ENCODE measurements at regions not wholly inside any gene's neighbourhood (a gene's known extent, or its start where the extent isn't known, plus 50 kb on each side); places are given as distances from the start of the nearest gene placed in this dataset.

DNA sequence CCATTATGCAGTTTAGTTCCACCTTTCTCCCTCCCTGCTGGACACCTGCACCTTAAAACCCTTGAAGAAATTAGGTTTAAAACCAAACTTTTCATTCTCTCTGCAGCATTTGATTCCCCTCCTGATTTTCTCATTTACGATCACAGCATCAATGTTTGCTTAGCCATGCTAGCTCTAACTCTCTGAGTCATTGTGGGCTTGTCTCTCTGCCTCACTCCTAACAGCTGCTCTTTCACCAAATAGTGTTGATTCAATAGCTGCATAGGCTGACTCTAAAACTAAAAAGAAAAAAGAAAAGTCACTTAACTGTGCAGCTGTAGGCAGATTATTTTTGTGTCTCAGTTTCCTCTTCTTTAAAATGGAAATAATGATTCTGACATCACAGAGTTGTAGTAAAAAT is 1124.9 kb downstream of the DIAPH3 start:
- 50% methylated on average over 1 of the region's 1 CpG for WGBS (ENCODE audit: low lambda C conversion rate, missing lambda C conversion rate)
- no peaks in the 10 kb centered on the region for H3K36me3 ChIP-seq (replicated peaks; ENCODE audit: insufficient read depth, low read depth)
- no peak overlapping the region for H3K4me3 ChIP-seq
- H4K20me1 ChIP-seq (ENCODE audit: insufficient read depth, poor library complexity, severe bottlenecking): no peaks in the 10 kb centered on the region
- no peaks in the 10 kb centered on the region for H3K9me3 ChIP-seq (ENCODE audit: low read depth)
- no peak overlapping the region for H3K4me2 ChIP-seq
- H3K27me3 ChIP-seq: no peaks in the 10 kb centered on the region
- no peaks in the 10 kb centered on the region for H3K4me1 ChIP-seq (ENCODE audit: insufficient read depth)
- no peaks in the 10 kb centered on the region for H3K9me2 ChIP-seq (replicated peaks; ENCODE audit: insufficient read depth)
- TF ChIP-seq EZH2phosphoT487 (IDR thresholded peaks at IDR 0.05; ENCODE audit: low read depth, severe bottlenecking, unreplicated experiment): no peak
- TF ChIP-seq, protein P1, sequence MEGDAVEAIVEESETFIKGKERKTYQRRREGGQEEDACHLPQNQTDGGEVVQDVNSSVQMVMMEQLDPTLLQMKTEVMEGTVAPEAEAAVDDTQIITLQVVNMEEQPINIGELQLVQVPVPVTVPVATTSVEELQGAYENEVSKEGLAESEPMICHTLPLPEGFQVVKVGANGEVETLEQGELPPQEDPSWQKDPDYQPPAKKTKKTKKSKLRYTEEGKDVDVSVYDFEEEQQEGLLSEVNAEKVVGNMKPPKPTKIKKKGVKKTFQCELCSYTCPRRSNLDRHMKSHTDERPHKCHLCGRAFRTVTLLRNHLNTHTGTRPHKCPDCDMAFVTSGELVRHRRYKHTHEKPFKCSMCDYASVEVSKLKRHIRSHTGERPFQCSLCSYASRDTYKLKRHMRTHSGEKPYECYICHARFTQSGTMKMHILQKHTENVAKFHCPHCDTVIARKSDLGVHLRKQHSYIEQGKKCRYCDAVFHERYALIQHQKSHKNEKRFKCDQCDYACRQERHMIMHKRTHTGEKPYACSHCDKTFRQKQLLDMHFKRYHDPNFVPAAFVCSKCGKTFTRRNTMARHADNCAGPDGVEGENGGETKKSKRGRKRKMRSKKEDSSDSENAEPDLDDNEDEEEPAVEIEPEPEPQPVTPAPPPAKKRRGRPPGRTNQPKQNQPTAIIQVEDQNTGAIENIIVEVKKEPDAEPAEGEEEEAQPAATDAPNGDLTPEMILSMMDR (IDR thresholded peaks at IDR 0.05; ENCODE audit: poor library complexity): no peak
- no peak for TF ChIP-seq EZH2 (IDR thresholded peaks at IDR 0.05; ENCODE audit: borderline replicate concordance)
- H2AFZ ChIP-seq: no peak overlapping the region
- DNase-seq (ENCODE audit: low spot score): peak; percentile 28
- no peak overlapping the region for H3K27ac ChIP-seq
- no peaks in the 10 kb centered on the region for H3K79me2 ChIP-seq

DNA sequence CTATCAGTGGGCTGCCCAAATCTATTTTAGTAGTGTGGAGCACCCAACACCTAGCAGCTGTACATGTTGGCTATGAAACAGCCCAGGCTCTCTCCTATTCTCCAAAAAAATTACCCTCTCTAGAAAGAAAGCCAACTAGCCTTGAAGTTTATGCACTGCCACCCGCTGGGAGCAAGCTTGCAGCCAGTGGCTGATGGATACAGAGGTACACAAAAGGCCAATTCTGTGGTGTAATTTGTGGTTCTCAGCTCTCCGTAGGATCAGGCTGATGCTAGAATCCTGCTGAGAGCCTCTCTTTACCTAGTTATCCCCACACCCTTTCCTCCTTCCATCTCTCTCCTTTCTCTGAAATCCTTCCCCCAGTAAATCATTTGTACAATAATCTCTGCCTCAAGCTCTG is 1120.7 kb downstream of the DIAPH3 start:
- 74% methylated on average over 2 of the region's 2 CpGs for WGBS (ENCODE audit: low lambda C conversion rate, missing lambda C conversion rate)
- no peak overlapping the region for H3K4me2 ChIP-seq
- TF ChIP-seq, protein P1 (IDR thresholded peaks at IDR 0.05; ENCODE audit: poor library complexity): no peak
- no peak for TF ChIP-seq EZH2 (IDR thresholded peaks at IDR 0.05; ENCODE audit: borderline replicate concordance)
- TF ChIP-seq EZH2phosphoT487 (IDR thresholded peaks at IDR 0.05; ENCODE audit: low read depth, severe bottlenecking, unreplicated experiment): no peak
- H3K36me3 ChIP-seq (replicated peaks; ENCODE audit: insufficient read depth, low read depth): no peaks in the 10 kb centered on the region
- H2AFZ ChIP-seq: no peak overlapping the region
- no peak overlapping the region for H3K27ac ChIP-seq
- H3K9me3 ChIP-seq (ENCODE audit: low read depth): no peaks in the 10 kb centered on the region
- H3K9me2 ChIP-seq (replicated peaks; ENCODE audit: insufficient read depth): no peaks in the 10 kb centered on the region
- no peaks in the 10 kb centered on the region for H3K4me1 ChIP-seq (ENCODE audit: insufficient read depth)
- H3K27me3 ChIP-seq: no peaks in the 10 kb centered on the region
- H3K4me3 ChIP-seq: no peak overlapping the region
- H3K79me2 ChIP-seq: no peaks in the 10 kb centered on the region
- no peaks in the 10 kb centered on the region for H4K20me1 ChIP-seq (ENCODE audit: insufficient read depth, poor library complexity, severe bottlenecking)
- no peak for DNase-seq (ENCODE audit: low spot score)

DNA sequence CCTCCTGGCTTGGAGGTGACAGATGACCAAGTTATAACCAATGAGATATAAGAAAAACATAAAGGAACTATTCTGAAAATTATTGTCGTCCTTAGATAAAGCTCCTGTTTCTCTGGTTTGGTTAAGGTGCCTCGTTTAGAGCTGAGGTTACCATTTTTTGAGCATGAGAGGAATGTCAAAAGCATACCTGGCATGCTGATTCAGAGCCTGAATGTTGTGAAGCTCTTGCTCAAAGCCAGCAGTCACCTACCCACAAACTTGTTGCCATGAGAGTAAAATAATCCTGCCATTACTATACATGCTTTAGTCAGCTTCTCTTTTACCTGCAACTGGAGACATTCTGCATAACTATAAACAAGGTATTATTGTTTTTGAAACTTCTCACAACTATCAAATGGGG is 1116.2 kb downstream of the DIAPH3 start:
- no peak for TF ChIP-seq EZH2 (IDR thresholded peaks at IDR 0.05; ENCODE audit: borderline replicate concordance)
- H3K27ac ChIP-seq: no peak overlapping the region
- WGBS (ENCODE audit: low lambda C conversion rate, missing lambda C conversion rate): 86% methylated on average over 2 of the region's 2 CpGs

DNA sequence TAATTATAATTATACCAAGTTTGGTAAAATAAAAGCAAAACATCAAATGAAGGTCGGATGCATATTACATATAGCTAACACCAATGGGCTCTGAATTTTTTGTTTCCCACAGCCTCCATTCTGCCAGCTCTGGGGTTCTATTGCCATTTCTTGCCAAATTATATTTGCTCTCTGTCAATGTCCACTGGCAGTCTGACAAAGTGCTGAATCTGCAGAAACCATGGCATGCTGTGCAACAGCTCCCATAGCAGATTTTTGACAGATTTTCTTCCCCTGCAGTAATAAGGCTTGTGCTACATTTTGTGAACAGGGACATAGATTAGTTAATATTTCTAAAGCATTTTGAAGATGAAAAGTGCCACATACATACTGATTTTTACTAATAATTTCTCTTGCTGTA is 1102.1 kb downstream of the DIAPH3 start:
- no peak for DNase-seq (ENCODE audit: low spot score)
- Histone ChIP-seq H3K4me3 (no peak overlapping the region), H4K20me1 (ENCODE audit: insufficient read depth, poor library complexity, severe bottlenecking) (no peaks in the 10 kb centered on the region), H3K27ac (no peak overlapping the region), H3K9me3 (ENCODE audit: low read depth) (no peaks in the 10 kb centered on the region), H3K27me3 (no peaks in the 10 kb centered on the region), H3K4me1 (ENCODE audit: insufficient read depth) (no peaks in the 10 kb centered on the region), H3K36me3 (replicated peaks; ENCODE audit: insufficient read depth, low read depth) (no peaks in the 10 kb centered on the region), H2AFZ (no peak overlapping the region), H3K79me2 (no peaks in the 10 kb centered on the region), H3K4me2 (no peak overlapping the region), H3K9me2 (replicated peaks; ENCODE audit: insufficient read depth) (no peaks in the 10 kb centered on the region)
- 97% methylated on average over 1 of the region's 1 CpG for WGBS (ENCODE audit: low lambda C conversion rate, missing lambda C conversion rate)
- TF ChIP-seq, protein P1 (IDR thresholded peaks at IDR 0.05; ENCODE audit: poor library complexity): no peak
- TF ChIP-seq EZH2phosphoT487 (IDR thresholded peaks at IDR 0.05; ENCODE audit: low read depth, severe bottlenecking, unreplicated experiment) (no peak), EZH2 (IDR thresholded peaks at IDR 0.05; ENCODE audit: borderline replicate concordance) (no peak)

More for the DNA sequence above, 1116.2 kb downstream of the DIAPH3 start:
- no peak overlapping the region for H3K4me2 ChIP-seq
- H3K36me3 ChIP-seq (replicated peaks; ENCODE audit: insufficient read depth, low read depth): no peaks in the 10 kb centered on the region
- H3K27me3 ChIP-seq: no peaks in the 10 kb centered on the region
- H4K20me1 ChIP-seq (ENCODE audit: insufficient read depth, poor library complexity, severe bottlenecking): no peaks in the 10 kb centered on the region
- H3K4me3 ChIP-seq: no peak overlapping the region
- H3K9me2 ChIP-seq (replicated peaks; ENCODE audit: insufficient read depth): no peaks in the 10 kb centered on the region
- H2AFZ ChIP-seq: no peak overlapping the region
- DNase-seq (ENCODE audit: low spot score): no peak
- H3K79me2 ChIP-seq: no peaks in the 10 kb centered on the region
- no peaks in the 10 kb centered on the region for H3K4me1 ChIP-seq (ENCODE audit: insufficient read depth)
- no peaks in the 10 kb centered on the region for H3K9me3 ChIP-seq (ENCODE audit: low read depth)

Data from hepatocyte (in vitro differentiated cells).